ENCODE measurements at regions not wholly inside any gene's neighbourhood (a gene's known extent, or its start where the extent isn't known, plus 50 kb on each side); places are given as distances from the start of the nearest gene placed in this dataset.

GRCh38 chr2:217681791-217682190 is 321.0 kb downstream of the TNS1 start:
- no peak overlapping the region for H3K4me2 ChIP-seq
- H3K27ac ChIP-seq (ENCODE audit: low read depth in 2 of 2, low read length in 1 of 2): no peak overlapping the region
- DNase-seq: no peak
- H3K9ac ChIP-seq: no peak overlapping the region
- H3F3A ChIP-seq (replicated peaks; ENCODE audit: insufficient read depth): no peaks in the 10 kb centered on the region
- H3K79me2 ChIP-seq (ENCODE audit: insufficient read depth): no peaks in the 10 kb centered on the region
- H4K20me1 ChIP-seq (ENCODE audit: insufficient read depth): no peaks in the 10 kb centered on the region
- H3K27me3 ChIP-seq (ENCODE audit: insufficient read depth): no peaks in the 10 kb centered on the region
- no peaks in the 10 kb centered on the region for H3K36me3 ChIP-seq (replicated peaks in 1 of 2; ENCODE audit: control insufficient read depth in 1 of 2, insufficient read depth in 2 of 2, low read length in 1 of 2)
- no peak for TF ChIP-seq FOXJ3 (CRISPR knock-in tag; IDR thresholded peaks at IDR 0.05)
- no peak for TF ChIP-seq FOSL2 (IDR thresholded peaks at IDR 0.05; ENCODE audit: borderline replicate concordance, low read depth)
- TF ChIP-seq FOXM1 (IDR thresholded peaks at IDR 0.05; ENCODE audit: low read depth): no peak
- no peak for TF ChIP-seq POLR2AphosphoS5 (IDR thresholded peaks at IDR 0.05; ENCODE audit: low read depth, low read length)
- no peak for TF ChIP-seq RAD21 (IDR thresholded peaks at IDR 0.05; ENCODE audit: low read length)
- no peak for TF ChIP-seq EZH2phosphoT487 (IDR thresholded peaks at IDR 0.05; ENCODE audit: borderline replicate concordance, low read depth)
- no peak for TF ChIP-seq JUND (IDR thresholded peaks at IDR 0.05)
- no peak for TF ChIP-seq TEAD4 (IDR thresholded peaks at IDR 0.05; ENCODE audit: borderline replicate concordance, insufficient read depth)
- no peak for TF ChIP-seq CHD2 (IDR thresholded peaks at IDR 0.05; ENCODE audit: low read length, partially characterized antibody)
- no peak for TF ChIP-seq REST (IDR thresholded peaks at IDR 0.05; ENCODE audit: low read depth, low read length)
- no peak for TF ChIP-seq TAF1 (IDR thresholded peaks at IDR 0.05; ENCODE audit: borderline replicate concordance, low read depth, low read length)
- TF ChIP-seq PBX3 (IDR thresholded peaks at IDR 0.05): no peak
- TF ChIP-seq IRF3 (IDR thresholded peaks at IDR 0.05; ENCODE audit: low read depth, low read length): no peak
- TF ChIP-seq GABPA (IDR thresholded peaks at IDR 0.05; ENCODE audit: low read depth): no peak
- no peak for TF ChIP-seq USF2 (IDR thresholded peaks at IDR 0.05; ENCODE audit: borderline replicate concordance, low read depth, low read length)
- no peak for TF ChIP-seq CTCF (IDR thresholded peaks at IDR 0.05)
- no peaks in the 10 kb centered on the region for H3K9me2 ChIP-seq
- H3K9me3 ChIP-seq: no peaks in the 10 kb centered on the region
- no peak overlapping the region for H2AFZ ChIP-seq (ENCODE audit: low read depth)
- POLR2A ChIA-PET: no interaction called here
- CTCF ChIA-PET: no interaction called here
- H3K4me1 ChIP-seq (ENCODE audit: control insufficient read depth in 1 of 2, insufficient read depth in 2 of 2, low read depth in 1 of 2, low read length in 1 of 2): no peaks in the 10 kb centered on the region
- no peak overlapping the region for H3K4me3 ChIP-seq (ENCODE audit: low read depth in 2 of 2, low read length in 1 of 2)
